NCI-H146 treated with DMSO at 0.1 percent for 48 hours (cell line): ENCODE measurements at regions not wholly inside any gene's neighbourhood (a gene's known extent, or its start where the extent isn't known, plus 50 kb on each side); places are given as distances from the start of the nearest gene placed in this dataset.
A peak's percentile ranks its signal among the peaks of the same experiment; 100 is the strongest.
"Not testable (repeated sequence)": the region's sequence is repeated elsewhere in the genome, so short reads cannot be mapped to it uniquely, and the experiment has no call there.

Experiments used
- DNase-seq: peaks from one replicate; lab custom pipeline; 2025; ENCODE audit not compliant: unreplicated experiment; lab: John Stamatoyannopoulos, UW

DNA sequence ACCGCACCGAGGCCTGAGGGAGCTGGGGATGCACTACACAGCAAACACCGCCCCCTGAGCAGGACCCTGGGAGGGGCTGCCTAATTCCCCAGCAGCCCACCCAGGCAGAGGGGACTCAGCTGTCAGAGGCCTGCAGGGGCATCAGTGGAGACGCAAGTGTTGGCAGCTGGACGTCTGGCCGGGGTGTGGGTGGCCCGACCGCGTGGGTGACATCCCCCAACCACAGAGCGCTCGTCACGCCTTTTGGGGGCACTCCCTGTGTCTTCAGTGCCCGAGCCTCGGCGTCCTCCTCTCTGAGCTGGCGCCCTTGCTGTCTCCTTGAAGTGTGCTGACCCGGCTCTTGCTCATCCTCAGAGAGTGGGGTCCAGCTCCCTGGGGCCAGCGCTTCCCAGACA lies 150.2 kb downstream of the BRD1 start:
- DNase-seq, result no peak

- no peak for DNase-seq
Measured at GRCh38 chr22:49676783-49677494, 150.7 kb downstream of the BRD1 start.

- no peak for DNase-seq
Measured at GRCh38 chr22:49676230-49676629, 151.4 kb downstream of the BRD1 start.

DNA sequence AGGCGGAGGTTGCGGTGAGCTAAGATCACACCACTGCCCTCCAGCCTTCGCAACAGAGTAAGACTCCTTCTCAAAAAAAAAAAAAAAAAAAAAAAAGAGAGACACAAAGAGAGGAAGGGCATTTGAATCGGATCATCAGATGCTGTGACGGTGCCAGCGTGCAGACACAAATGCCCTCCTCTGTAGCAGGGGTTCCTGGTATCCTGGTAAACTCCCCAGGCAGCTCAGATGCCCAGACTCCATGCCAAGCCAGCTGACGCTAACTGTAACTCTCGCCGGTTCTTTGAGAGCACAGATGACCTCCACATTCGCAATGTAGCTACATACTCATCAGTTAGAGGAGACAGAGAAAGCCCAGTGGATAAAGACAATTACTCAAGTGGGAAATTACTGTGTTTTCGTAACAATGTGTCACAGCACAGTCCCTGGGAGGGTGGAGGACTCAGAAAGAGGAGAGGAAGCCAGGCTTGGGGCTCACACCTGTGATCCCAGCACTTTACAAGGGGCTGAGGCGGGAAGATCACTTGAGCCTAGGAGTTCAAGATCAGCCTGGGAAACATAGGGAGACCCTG lies 153.1 kb downstream of the BRD1 start:
- DNase-seq, result no peak

- no peak for DNase-seq
Measured at GRCh38 chr22:49673048-49673447, 154.6 kb downstream of the BRD1 start.

- DNase-seq, result no peak
Measured at GRCh38 chr22:49672014-49672516, 155.6 kb downstream of the BRD1 start.

DNA sequence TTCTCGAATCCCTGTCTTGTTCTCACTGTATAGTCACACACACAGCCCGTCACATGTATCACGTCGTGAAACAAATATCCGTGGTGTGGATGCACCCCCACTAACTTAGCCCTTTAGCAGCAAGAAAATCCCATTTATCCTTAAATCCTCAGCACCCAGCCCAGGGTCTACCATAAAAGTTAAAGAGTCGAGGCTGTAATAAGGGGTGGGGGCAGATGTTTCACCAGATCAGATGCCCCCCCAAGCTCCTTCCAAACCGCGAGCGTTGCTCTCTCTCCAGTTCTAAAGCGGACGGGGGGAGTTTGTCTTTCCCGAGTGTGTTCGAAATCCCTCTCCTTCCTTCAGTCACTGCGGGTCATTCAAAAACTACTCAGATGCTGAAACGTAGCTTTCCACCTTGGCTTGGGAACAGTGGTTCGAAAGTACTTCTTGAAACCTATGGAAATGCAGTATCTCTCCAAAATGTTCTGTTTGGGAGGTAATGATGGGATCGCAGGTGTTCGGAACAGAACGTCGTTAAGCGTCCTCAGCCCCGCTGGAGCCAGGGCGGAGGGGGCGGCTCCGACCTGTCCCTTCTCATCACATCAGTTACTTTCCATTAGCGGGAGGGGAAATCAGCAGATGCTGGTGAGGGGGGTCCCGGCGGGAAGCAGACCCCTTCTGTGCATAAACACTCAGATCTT lies 156.2 kb downstream of the BRD1 start:
- no peak for DNase-seq

GRCh38 chr22:49670456-49671330 lies 157.0 kb downstream of the BRD1 start:
- DNase-seq, result no peak

DNA sequence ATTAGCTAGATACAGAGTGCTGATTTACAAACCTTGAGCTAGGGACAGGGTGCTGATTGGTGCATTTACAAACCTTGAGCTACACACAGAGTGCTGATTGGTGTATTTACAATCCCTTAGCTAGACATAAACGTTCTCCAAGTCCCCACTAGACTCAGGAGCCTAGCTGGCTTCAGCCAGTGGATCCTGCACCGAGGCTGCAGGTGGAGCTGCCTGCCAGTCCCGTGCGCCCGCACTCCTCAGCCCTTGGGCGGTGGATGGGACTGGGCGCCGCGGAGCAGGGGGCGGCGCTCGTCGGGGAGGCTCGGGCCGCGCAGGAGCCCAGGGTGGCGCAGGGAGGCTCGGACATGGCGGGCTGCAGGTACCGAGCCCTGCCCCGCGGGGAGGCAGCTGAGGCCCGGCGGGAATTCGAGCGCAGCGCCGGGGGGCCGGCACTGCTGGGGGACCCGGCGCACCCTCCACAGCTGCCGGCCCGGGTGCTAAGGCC lies 157.7 kb downstream of the BRD1 start:
- not testable (repeated sequence) for DNase-seq

DNA sequence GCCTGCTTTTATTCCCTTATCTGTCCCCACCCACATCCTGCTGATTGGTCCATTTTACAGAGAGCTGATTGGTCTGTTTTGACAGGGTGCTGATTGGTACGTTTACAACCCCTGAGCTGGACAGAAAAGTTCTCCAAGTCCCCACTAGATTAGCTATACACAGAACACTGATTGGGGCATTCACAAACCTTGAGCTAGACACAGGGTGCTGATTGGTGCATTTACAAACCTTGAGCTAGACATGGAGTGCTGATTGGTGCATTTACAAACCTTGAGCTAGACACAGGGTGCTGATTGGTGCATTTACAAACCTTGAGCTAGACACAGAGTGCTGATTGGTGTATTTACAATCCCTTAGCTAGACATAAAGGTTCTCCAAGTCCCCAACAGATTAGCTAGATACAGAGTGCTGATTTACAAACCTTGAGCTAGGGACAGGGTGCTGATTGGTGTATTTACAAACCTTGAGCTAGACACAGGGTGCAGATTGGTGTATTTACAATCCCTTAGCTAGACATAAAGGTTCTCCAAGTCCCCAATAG lies 158.2 kb downstream of the BRD1 start:
- DNase-seq, result not testable (repeated sequence)

GRCh38 chr22:49668402-49668801 lies 159.3 kb downstream of the BRD1 start:
- DNase-seq, result no peak

GRCh38 chr22:49667236-49667635 lies 160.4 kb downstream of the BRD1 start:
- no peak for DNase-seq

- DNase-seq, result no peak
Measured at GRCh38 chr22:49666146-49666809, 161.4 kb downstream of the BRD1 start.

GRCh38 chr22:49664891-49665290 lies 162.8 kb downstream of the BRD1 start:
- no peak for DNase-seq

GRCh38 chr22:49664371-49664881 lies 163.2 kb downstream of the BRD1 start:
- no peak for DNase-seq

DNA sequence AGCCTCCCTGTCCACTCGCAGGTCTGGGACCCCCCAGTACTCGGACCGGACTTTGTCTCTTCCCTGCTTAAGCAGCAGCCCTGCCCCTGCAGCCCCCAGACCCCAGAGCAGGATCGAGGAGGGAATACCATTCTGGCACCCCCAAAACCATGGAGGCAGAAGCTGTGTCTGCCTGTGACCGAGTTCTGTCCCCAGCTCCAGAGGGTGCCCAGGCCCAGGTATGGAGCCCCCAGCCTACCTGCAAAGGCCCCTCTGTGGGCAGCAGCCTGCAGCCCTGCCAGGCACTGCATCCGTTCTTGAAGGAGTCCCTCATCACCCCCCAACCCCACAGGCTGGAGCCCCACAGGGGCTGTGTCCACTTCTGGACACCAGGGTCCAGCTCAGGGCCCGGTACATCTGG lies 163.8 kb downstream of the BRD1 start:
- no peak for DNase-seq

- no peak for DNase-seq
Measured at GRCh38 chr22:49663311-49663711, 164.4 kb downstream of the BRD1 start.

DNA sequence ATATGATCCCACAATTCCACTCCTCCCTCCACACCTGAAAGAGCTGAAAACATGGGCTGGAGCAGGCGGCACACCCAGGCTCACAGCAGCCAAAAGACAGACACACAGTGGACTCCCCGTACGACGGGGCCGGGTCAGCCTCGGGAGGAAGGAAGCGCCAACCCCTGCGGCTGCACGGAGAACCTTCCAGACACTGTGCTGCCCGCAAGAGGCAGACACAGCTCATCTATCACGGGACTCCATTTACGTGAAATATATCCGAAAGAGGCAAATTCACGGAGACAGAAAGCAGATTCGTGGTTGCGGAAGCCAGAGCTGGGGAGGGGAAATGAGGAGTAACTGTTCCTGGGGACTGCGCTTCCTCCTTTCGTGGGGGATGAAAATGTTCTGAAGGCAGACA lies 165.0 kb downstream of the BRD1 start:
- no peak for DNase-seq

- DNase-seq, result peak; percentile 50
Measured at GRCh38 chr22:49660794-49661781, 166.6 kb downstream of the BRD1 start.
